HEK293 (cell line): ENCODE measurements at regions not wholly inside any gene's neighbourhood (a gene's known extent, or its start where the extent isn't known, plus 50 kb on each side); places are given as distances from the start of the nearest gene placed in this dataset.

ENCODE experiments used
- GLI2 ChIP-seq: fragments of 450-650 bp; formaldehyde crosslinking; IDR thresholded peaks from 2 replicates; pipeline ENCODE4; 2017; ENCODE audit warnings: missing biosample characterization, missing genetic modification characterization, low read depth, borderline replicate concordance
- SCRT1 ChIP-seq: fragments of 450-650 bp; formaldehyde crosslinking; IDR thresholded peaks from 2 replicates; pipeline ENCODE4 v1.5.1; 2016; ENCODE audit warnings: missing biosample characterization, missing genetic modification characterization, borderline replicate concordance
- YY1 ChIP-seq: fragments of 450-650 bp; formaldehyde crosslinking; IDR thresholded peaks from 2 replicates; pipeline ENCODE4 v1.5.1; 2018; ENCODE audit warnings: missing biosample characterization, missing genetic modification characterization
- YY2 ChIP-seq: fragments of 450-650 bp; formaldehyde crosslinking; IDR thresholded peaks from 2 replicates; pipeline ENCODE4 v1.5.1; 2016; ENCODE audit warnings: missing biosample characterization, missing genetic modification characterization
- ZBTB7A ChIP-seq: fragments of 450-650 bp; formaldehyde crosslinking; IDR thresholded peaks from 2 replicates; pipeline ENCODE4 v1.5.1; 2016; ENCODE audit warnings: low read depth, missing biosample characterization, missing genetic modification characterization
- ZIC2 ChIP-seq: fragments of 450-650 bp; formaldehyde crosslinking; IDR thresholded peaks from 2 replicates; pipeline ENCODE4 v1.5.1; 2016; ENCODE audit warnings: missing biosample characterization, missing genetic modification characterization
- ZNF2 ChIP-seq: fragments of 450-650 bp; formaldehyde crosslinking; IDR thresholded peaks from 2 replicates; pipeline ENCODE4 v1.5.1; 2016; ENCODE audit warnings: missing biosample characterization, missing genetic modification characterization
- ZNF366 ChIP-seq: fragments of 450-650 bp; formaldehyde crosslinking; conservative IDR thresholded peaks from 2 replicates; pipeline ENCODE4 v1.5.1; 2016; ENCODE audit warnings: missing biosample characterization, missing genetic modification characterization
- ZNF510 ChIP-seq: fragments of 450-650 bp; formaldehyde crosslinking; IDR thresholded peaks from 2 replicates; pipeline ENCODE4 v1.5.1; 2018; ENCODE audit warnings: mild to moderate bottlenecking, missing genetic modification characterization, missing biosample characterization; ENCODE audit not compliant: insufficient replicate concordance
- ZNF521 ChIP-seq: fragments of 450-650 bp; formaldehyde crosslinking; IDR thresholded peaks from 2 replicates; pipeline ENCODE4 v1.5.1; 2017; ENCODE audit warnings: missing biosample characterization, mild to moderate bottlenecking, missing genetic modification characterization
- ZNF837 ChIP-seq: fragments of 450-650 bp; formaldehyde crosslinking; IDR thresholded peaks from 2 replicates; pipeline ENCODE4 v1.5.1; 2016; ENCODE audit warnings: missing biosample characterization, missing genetic modification characterization
- TF ChIP-seq, protein P1 (sequence below): fragments of 450-650 bp; formaldehyde crosslinking; IDR thresholded peaks from 2 replicates; pipeline ENCODE4 v1.5.1; 2016; ENCODE audit warnings: missing biosample characterization, missing genetic modification characterization
- TF ChIP-seq, protein P2 (sequence below): fragments of 450-650 bp; formaldehyde crosslinking; IDR thresholded peaks from 2 replicates; pipeline ENCODE4 v1.5.1; 2016; ENCODE audit warnings: missing biosample characterization, missing genetic modification characterization
- TF ChIP-seq, protein P3 (sequence below): fragments of 450-650 bp; formaldehyde crosslinking; IDR thresholded peaks from 2 replicates; pipeline ENCODE4 v1.5.1; 2016; ENCODE audit warnings: missing biosample characterization, missing genetic modification characterization

DNA sequence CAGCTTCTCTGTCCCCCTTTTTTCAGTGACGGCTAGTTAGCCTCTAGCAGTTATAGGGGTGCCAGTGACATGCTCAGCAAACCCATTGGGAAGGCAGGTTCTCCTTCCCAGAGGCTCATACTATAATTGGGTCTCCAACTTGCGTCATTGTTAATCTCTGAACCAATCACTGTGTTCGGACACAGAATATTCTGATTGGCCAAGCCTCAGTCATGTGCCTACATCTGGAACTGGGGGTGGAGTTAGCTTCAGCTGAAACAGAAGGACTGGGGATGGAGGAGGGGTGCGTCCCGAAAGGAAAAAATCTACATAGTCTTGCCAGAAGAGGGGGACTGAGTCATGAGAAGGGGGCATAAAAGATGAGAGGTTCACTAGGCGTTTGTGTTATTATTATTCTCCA is 165.6 kb downstream of the SUDS3 start:
- TF ChIP-seq, protein P1, sequence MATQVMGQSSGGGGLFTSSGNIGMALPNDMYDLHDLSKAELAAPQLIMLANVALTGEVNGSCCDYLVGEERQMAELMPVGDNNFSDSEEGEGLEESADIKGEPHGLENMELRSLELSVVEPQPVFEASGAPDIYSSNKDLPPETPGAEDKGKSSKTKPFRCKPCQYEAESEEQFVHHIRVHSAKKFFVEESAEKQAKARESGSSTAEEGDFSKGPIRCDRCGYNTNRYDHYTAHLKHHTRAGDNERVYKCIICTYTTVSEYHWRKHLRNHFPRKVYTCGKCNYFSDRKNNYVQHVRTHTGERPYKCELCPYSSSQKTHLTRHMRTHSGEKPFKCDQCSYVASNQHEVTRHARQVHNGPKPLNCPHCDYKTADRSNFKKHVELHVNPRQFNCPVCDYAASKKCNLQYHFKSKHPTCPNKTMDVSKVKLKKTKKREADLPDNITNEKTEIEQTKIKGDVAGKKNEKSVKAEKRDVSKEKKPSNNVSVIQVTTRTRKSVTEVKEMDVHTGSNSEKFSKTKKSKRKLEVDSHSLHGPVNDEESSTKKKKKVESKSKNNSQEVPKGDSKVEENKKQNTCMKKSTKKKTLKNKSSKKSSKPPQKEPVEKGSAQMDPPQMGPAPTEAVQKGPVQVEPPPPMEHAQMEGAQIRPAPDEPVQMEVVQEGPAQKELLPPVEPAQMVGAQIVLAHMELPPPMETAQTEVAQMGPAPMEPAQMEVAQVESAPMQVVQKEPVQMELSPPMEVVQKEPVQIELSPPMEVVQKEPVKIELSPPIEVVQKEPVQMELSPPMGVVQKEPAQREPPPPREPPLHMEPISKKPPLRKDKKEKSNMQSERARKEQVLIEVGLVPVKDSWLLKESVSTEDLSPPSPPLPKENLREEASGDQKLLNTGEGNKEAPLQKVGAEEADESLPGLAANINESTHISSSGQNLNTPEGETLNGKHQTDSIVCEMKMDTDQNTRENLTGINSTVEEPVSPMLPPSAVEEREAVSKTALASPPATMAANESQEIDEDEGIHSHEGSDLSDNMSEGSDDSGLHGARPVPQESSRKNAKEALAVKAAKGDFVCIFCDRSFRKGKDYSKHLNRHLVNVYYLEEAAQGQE (tag by site-specific recombination), result no peak
- TF ChIP-seq ZBTB7A (tag by site-specific recombination) (no peak), ZNF366 (tag by site-specific recombination) (no peak), YY2 (tag by site-specific recombination) (no peak), ZNF837 (tag by site-specific recombination) (no peak), GLI2 (tag by site-specific recombination) (no peak), ZNF510 (tag by site-specific recombination) (no peak), ZNF2 (tag by site-specific recombination) (no peak), SCRT1 (tag by site-specific recombination) (no peak), YY1 (no peak), ZIC2 (tag by site-specific recombination) (no peak), ZNF521 (tag by site-specific recombination) (no peak)
- TF ChIP-seq, protein P2, sequence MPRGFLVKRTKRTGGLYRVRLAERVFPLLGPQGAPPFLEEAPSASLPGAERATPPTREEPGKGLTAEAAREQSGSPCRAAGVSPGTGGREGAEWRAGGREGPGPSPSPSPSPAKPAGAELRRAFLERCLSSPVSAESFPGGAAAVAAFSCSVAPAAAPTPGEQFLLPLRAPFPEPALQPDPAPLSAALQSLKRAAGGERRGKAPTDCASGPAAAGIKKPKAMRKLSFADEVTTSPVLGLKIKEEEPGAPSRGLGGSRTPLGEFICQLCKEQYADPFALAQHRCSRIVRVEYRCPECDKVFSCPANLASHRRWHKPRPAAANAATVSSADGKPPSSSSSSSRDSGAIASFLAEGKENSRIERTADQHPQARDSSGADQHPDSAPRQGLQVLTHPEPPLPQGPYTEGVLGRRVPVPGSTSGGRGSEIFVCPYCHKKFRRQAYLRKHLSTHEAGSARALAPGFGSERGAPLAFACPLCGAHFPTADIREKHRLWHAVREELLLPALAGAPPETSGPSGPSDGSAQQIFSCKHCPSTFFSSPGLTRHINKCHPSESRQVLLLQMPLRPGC (tag by site-specific recombination), result no peak
- TF ChIP-seq, protein P3, sequence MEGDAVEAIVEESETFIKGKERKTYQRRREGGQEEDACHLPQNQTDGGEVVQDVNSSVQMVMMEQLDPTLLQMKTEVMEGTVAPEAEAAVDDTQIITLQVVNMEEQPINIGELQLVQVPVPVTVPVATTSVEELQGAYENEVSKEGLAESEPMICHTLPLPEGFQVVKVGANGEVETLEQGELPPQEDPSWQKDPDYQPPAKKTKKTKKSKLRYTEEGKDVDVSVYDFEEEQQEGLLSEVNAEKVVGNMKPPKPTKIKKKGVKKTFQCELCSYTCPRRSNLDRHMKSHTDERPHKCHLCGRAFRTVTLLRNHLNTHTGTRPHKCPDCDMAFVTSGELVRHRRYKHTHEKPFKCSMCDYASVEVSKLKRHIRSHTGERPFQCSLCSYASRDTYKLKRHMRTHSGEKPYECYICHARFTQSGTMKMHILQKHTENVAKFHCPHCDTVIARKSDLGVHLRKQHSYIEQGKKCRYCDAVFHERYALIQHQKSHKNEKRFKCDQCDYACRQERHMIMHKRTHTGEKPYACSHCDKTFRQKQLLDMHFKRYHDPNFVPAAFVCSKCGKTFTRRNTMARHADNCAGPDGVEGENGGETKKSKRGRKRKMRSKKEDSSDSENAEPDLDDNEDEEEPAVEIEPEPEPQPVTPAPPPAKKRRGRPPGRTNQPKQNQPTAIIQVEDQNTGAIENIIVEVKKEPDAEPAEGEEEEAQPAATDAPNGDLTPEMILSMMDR (tag by site-specific recombination), result no peak
